Endothelial cell of umbilical vein (primary cell): ENCODE measurements at regions not wholly inside any gene's neighbourhood (a gene's known extent, or its start where the extent isn't known, plus 50 kb on each side); places are given as distances from the start of the nearest gene placed in this dataset.

Experiments
- BruUV-seq: library from RNA; stranded (reverse); fragments of 400-500 nt; replicated peaks from 2 replicates; lab custom pipeline; 2021; lab: Mats Ljungman, UMichigan
- CTCF ChIA-PET: fragments of 300-600, 350-600 bp; sonication (Branson Sonifier 250); formaldehyde crosslinking; loops from one replicate; lab custom pipeline; 2021; ENCODE audit warnings: antibody characterized with exemption, inconsistent platforms; lab: Charles Lee
- POLR2A ChIA-PET: fragments of 300-600, 350-600 bp; sonication (Branson Sonifier 250); formaldehyde crosslinking; loops from one replicate; lab custom pipeline; 2021; ENCODE audit warnings: antibody characterized with exemption, inconsistent platforms; lab: Charles Lee
- DNase-seq: peaks from one replicate; pipeline ENCODE4 v3.0.0-alpha.2; 2011; ENCODE audit warnings: low read depth, low spot score
- FAIRE-seq: peaks from 2 replicates; lab custom pipeline; 2011; peaks lifted over from hg19 to GRCh38; lab: Jason Lieb, UNC
- H2AFZ ChIP-seq: 2 replicates; pipeline ENCODE4 v1.6.0; 2012; ENCODE audit warnings: low read depth, low read length, control low read depth, inconsistent platforms
- H3K27ac ChIP-seq: 2 replicates; pipeline ENCODE4 v1.5.1; 2011; ENCODE audit warnings: low read depth, mild to moderate bottlenecking, control low read depth, low read length, moderate library complexity; ENCODE audit not compliant: insufficient read depth
- H3K27me3 ChIP-seq, 2 experiments: 2 replicates each; pipeline versions ENCODE4 v1.6.0 to v1.6.1; 2011; ENCODE audit warnings: low read length in 2 of 2, mixed read lengths in 1 of 2; ENCODE audit not compliant: control insufficient read depth in 2 of 2, insufficient read depth in 2 of 2
- H3K36me3 ChIP-seq, 2 experiments: 2 replicates in 1 of 2; 3 replicates in 1 of 2; pipeline ENCODE4 v1.5.1; 2011; ENCODE audit warnings: low read length in 2 of 2, mild to moderate bottlenecking in 1 of 2, moderate library complexity in 1 of 2; ENCODE audit not compliant: control insufficient read depth in 2 of 2, insufficient read depth in 2 of 2; ENCODE audit errors: extremely low read depth in 1 of 2
- H3K4me1 ChIP-seq: 3 replicates; pipeline ENCODE4 v1.5.1; 2011; ENCODE audit warnings: mild to moderate bottlenecking, low read length; ENCODE audit not compliant: control insufficient read depth, insufficient read depth; ENCODE audit errors: extremely low read depth
- H3K4me2 ChIP-seq: 2 replicates; pipeline ENCODE4 v1.6.1; 2011; ENCODE audit warnings: low read length, control low read depth, mixed read lengths; ENCODE audit not compliant: insufficient read depth
- H3K4me3 ChIP-seq, 3 experiments: fragments of 200-600 bp in 1 of 3; sonication (generic), shearing (Covaris generic) in 1 of 3; replicated peaks in 1 of 3; 2 replicates each; pipeline ENCODE4 v1.5.1; 2011 to 2016; ENCODE audit warnings: control low read depth in 3 of 3, low read length in 3 of 3, mild to moderate bottlenecking in 2 of 3, inconsistent platforms in 1 of 3, low read depth in 1 of 3, moderate library complexity in 1 of 3; ENCODE audit not compliant: insufficient read depth in 1 of 3
- H3K79me2 ChIP-seq: 2 replicates; pipeline ENCODE4 v1.6.0; 2012; ENCODE audit warnings: low read length, inconsistent platforms; ENCODE audit not compliant: control insufficient read depth, insufficient read depth
- H3K9ac ChIP-seq: replicated peaks from 2 replicates; pipeline ENCODE3; 2011; ENCODE audit warnings: low read length, control low read depth; ENCODE audit not compliant: insufficient read depth; ENCODE audit errors: extremely low read depth
- H3K9me1 ChIP-seq: replicated peaks from 3 replicates; pipeline ENCODE4 v1.6.0; 2011; ENCODE audit warnings: mild to moderate bottlenecking, low read length; ENCODE audit not compliant: control insufficient read depth, insufficient read depth; ENCODE audit errors: extremely low read depth
- H3K9me3 ChIP-seq: replicated peaks from 2 replicates; pipeline ENCODE4 v1.5.1; 2012; ENCODE audit warnings: low read length, inconsistent platforms; ENCODE audit not compliant: control insufficient read depth, insufficient read depth
- H4K20me1 ChIP-seq: replicated peaks from 2 replicates; pipeline ENCODE3; 2011; ENCODE audit warnings: mild to moderate bottlenecking, low read length; ENCODE audit not compliant: control insufficient read depth, insufficient read depth; ENCODE audit errors: extremely low read depth
- CTCF ChIP-seq, 2 donors: IDR thresholded peaks; 1 replicate in 1 of 2; 2 replicates in 1 of 2; pipeline ENCODE4 v1.5.1; 2011; ENCODE audit warnings: low read length in 2 of 2, mild to moderate bottlenecking in 2 of 2, moderate library complexity in 2 of 2, control low read depth in 1 of 2, inconsistent platforms in 1 of 2, low read depth in 1 of 2; ENCODE audit not compliant: insufficient read depth in 1 of 2; ENCODE audit errors: extremely low read depth in 1 of 2
- MAX ChIP-seq: IDR thresholded peaks from 2 replicates; pipeline ENCODE4 v1.6.1; 2011; ENCODE audit not compliant: insufficient read depth, insufficient read length
- dilution Hi-C: fragments of 300-500 bp; cut with MboI; formaldehyde crosslinking; loops from one replicate; pipeline ENCODE4 v1.15.0; 2019; ENCODE audit warnings: low sequenced_read_pairs; ENCODE audit not compliant: extremely low pct_ligation_motif_present
- intact Hi-C: fragments of 100-400 bp; cut with micrococcal nuclease; formaldehyde crosslinking; loops from one replicate; pipeline ENCODE4 v1.10.0; 2022

- H4K20me1 ChIP-seq, result no peaks in the 10 kb centered on the region
- no peak for TF ChIP-seq MAX
- no peak for TF ChIP-seq CTCF (IDR thresholded peaks at IDR 0.05; ENCODE audit: extremely low read depth in 1 of 2, insufficient read depth in 1 of 2, low read depth in 1 of 2, low read length in 2 of 2)
- H3K27me3 ChIP-seq, result no peaks in the 10 kb centered on the region
- H3K79me2 ChIP-seq, result no peaks in the 10 kb centered on the region
- dilution Hi-C loops (no loop called here), intact Hi-C loops (no loop called here)
- no peaks in the 10 kb centered on the region for H3K9me1 ChIP-seq
- ChIA-PET POLR2A (no interaction called here), CTCF (no interaction called here)
- no peak overlapping the region for H3K4me3 ChIP-seq
- no peaks in the 10 kb centered on the region for H3K36me3 ChIP-seq
- H3K4me2 ChIP-seq, result no peak overlapping the region
- no peak for FAIRE-seq
- H2AFZ ChIP-seq, result no peak overlapping the region
- no TSS peak for BruUV-seq
- H3K9ac ChIP-seq, result no peak overlapping the region
- H3K4me1 ChIP-seq, result peaks cover 18% of the 10 kb centered on the region
- H3K27ac ChIP-seq, result no peak overlapping the region
- H3K9me3 ChIP-seq, result no peaks in the 10 kb centered on the region
- DNase-seq, result no peak
Measured at GRCh38 chr2:238643400-238643907, 204.4 kb upstream of the TWIST2 start.
